KBM-7 (cell line): ENCODE measurements at regions not wholly inside any gene's neighbourhood (a gene's known extent, or its start where the extent isn't known, plus 50 kb on each side); places are given as distances from the start of the nearest gene placed in this dataset.
"Not testable (repeated sequence)": the region's sequence is repeated elsewhere in the genome, so short reads cannot be mapped to it uniquely, and the experiment has no call there.

Experiments
- DNase-seq: peaks from one replicate; pipeline ENCODE4 v3.0.0-alpha.2; 2015
- in situ Hi-C: fragments of 300-500 bp; cut with MboI; formaldehyde crosslinking; loops from 2 replicates; pipeline ENCODE4 v1.14.3; 2020; ENCODE audit warnings: low sequenced_read_pairs, low pct_unique_long_range_greater_than_20kb, mixed read lengths

DNA sequence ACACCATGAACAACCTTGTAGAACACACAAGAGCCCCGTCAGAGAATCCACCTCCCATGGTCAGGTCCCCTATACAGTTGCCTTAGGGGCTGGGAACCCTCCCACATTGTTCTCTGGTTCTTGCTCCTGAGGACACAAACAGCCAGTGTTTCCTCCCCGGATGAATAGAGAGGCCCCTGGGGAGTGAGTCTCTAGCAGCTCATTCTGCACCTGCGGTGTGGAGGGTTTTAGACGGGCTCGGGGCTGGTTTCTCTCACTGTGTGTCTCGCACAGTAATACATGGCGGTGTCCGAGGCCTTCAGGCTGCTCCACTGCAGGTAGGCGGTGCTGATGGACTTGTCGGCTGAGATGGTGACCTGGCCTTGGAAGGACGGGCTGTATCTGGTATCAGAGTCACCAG is 1052.1 kb downstream of the TMEM121 start:
- in situ Hi-C loops = no loop called here
- DNase-seq = no peak

DNA sequence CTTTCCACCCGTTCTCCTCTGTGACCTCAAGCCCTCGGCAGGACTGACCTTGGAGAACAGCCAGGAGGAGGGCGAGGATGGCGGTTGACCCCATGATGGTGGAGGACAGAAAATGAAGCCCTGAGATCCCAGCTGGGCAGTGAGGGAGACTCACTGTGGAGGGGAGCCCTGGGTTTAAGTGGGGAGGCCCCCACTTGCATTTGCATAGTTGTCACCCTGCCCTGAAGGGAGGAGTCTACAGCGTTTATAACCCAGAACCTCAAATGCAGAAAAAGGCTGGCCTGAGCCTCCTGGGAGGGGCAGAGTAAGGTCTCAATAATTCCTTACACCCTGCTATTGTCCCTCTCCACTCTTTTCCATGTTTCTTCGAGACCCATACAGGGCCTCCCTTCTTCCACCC is 1052.7 kb downstream of the TMEM121 start:
- in situ Hi-C loops = no loop called here
- DNase-seq = no peak

DNA sequence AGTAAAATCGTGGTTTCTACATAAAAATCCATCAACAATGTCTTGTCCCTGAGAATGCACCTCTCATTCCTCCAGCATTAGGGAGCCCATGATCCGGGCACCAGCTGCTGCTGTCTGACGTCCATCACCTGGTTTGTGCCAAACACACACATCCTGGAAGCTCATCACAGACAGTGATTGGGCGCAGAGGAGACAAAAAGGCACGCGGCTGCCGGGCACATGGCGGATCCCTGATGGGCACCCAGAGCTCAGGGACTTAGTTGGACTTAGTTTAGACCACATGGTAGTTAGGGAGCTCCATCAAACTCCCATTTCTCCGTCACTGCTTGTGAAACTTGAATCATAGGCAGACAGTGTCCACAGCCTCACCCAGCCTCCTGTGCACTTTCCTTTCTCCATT is 1059.3 kb downstream of the TMEM121 start:
- in situ Hi-C loops = no loop called here
- DNase-seq = no peak

DNA sequence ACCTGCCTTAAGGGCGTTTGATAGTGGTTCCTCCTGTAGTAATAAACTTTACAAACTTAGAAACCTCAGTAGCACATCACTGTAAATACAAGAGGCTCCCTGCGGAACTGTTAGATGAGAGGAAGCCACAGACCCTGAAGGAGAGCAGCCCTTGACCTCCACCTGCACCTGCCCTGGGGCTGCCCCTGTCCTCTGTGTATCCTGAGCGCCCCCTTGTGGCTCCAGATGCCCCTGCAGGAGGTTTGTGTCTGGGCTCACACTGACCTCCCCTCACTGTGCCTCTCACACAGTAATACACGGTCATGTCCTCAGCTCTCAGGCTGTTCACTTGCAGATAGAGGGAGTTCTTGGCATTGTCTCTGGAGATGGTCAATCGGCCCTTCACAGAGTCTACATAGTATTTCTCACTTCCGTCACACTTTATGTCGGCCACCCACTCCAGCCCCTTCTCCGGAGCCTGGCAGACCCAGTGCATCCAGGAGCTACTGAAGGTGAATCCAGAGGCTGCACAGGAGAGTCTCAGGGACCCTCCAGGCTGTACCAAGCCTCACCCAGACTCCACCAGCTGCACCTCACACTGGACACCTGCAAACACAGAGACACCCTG is 1059.8 kb downstream of the TMEM121 start:
- DNase-seq = peak; percentile 70
- in situ Hi-C loops = no loop called here

DNA sequence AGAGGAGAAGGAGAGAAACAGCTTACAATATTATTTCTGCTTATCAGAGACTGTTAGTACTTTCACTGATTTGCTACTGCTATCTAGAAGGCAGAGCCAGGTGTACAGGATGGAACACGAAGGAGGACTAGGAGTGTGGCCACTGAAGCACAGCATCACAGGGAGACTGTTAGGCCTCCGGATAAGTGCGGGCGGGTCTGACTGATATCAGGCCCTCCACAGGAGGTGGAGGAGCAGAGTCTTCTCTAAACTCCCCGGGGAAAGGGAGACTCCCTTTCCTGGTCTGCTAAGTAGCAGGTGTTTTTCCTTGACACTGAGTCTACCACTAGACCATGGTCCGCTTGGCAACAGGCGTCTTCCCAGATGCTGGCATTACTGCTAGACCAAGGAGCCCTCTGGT is 1065.2 kb downstream of the TMEM121 start:
- in situ Hi-C loops, DNase-seq: not testable (repeated sequence)

DNA sequence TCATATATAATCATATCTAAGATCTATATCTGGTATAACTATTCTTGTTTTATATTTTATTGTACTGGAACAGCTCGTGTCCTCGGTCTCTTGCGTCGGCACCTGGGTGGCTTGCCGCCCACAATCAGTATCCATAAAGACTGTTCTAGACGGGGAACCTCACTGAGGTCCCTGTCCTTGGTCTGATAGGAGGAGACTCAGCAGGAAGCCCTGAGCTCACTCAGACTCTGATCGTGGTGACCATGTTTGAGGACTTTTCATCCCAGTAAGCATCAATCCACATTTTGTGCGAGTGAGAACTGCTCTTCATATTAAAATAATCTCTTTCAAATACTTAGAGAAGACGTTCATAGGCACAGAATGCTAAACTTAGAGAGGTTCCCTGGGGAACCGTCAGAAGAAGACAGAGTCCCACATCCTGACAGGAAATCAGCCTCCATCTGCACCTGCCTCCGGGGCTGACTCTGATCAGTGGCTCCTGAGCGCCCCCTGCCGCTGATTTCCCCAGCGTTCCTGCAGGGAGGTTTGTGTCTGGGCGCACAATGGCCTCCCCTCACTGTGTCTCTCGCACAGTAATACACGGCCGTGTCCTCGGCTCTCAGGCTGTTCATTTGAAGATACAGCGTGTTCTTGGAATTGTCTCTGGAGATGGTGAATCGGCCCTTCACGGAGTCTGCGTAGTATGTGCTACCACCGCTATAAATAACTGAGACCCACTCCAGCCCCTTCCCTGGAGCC is 1065.9 kb downstream of the TMEM121 start:
- in situ Hi-C loops = not testable (repeated sequence)
- DNase-seq = peak; percentile 53

DNA sequence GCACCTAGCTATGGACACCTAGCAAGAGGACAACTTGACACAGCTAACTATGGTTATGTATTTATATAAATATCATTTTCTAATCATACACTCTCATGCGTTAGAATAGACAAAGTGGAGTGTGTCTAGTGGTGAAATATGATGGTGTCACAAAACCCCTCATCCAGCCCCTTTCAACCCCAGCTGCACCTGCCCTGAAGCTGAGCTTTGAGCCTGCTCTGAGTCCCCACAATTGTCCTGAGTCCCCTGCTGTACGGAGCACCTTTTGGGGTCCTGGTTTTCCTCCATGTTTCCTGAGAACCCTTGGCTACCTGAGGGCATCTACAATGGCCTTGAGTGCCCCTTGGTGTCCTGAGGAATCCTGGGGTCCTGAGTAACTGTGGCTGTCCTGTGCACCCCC is 1072.8 kb downstream of the TMEM121 start:
- no peak for DNase-seq
- in situ Hi-C loops = no loop called here

DNA sequence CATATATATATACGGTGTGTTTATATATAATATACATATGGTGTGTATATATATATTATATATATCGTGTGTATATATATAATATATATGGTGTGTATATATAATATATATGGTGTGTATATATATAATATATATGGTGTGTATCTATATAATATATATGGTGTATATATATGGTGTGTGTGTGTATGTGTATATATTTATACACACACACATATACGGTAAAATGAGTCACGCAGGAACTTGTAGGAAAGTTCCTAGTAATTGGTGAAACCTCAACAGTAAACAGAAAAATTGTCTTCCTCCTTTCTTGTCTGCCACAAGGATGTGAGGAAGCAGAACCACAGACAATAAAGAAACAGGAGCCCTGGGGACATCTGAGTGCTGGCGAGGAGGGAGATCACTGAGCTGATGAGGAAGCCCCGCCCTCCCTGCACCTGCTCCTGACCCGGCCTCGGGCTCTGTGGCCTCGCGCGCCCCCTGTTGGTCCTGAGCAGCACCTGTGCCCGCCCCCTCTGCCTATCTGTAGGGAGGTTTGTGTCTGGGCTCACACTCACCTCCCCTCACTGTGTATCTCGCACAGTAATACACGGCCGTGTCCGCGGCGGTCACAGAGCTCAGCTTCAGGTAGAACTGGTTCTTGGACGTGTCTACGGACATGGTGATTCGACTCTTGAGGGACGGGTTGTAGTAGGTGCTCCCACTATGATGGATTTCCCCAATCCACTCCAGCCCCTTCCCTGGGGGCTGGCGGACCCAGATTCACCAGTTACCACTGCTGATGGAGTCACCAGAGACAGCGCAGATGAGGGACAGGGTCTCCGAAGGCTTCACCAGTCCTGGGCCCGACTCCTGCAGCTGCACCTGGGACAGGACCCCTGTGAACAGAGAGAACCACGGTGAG is 1079.4 kb downstream of the TMEM121 start:
- in situ Hi-C loops = no loop called here

DNA sequence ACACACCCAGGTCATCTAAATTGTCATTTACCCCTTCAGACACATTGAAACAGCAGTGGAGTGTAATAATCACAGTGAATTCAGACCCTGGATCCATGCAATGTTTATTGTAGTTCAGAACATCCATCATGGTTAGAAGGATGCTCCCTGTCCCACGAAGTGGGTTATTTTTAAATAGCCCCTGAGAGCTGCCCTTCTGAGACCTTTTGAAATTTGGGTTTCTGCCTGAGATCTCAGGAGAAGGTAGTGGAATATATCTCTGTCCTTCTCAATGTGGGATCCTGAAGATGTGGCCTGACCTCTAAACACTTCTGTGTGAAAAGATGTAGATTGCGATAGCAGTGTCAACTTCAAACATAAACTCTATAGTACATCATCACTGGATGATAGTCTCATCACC is 1080.6 kb downstream of the TMEM121 start:
- in situ Hi-C loops = no loop called here
- no peak for DNase-seq

More for the DNA sequence above, 1079.4 kb downstream of the TMEM121 start:
- DNase-seq = peak; percentile 83

DNA sequence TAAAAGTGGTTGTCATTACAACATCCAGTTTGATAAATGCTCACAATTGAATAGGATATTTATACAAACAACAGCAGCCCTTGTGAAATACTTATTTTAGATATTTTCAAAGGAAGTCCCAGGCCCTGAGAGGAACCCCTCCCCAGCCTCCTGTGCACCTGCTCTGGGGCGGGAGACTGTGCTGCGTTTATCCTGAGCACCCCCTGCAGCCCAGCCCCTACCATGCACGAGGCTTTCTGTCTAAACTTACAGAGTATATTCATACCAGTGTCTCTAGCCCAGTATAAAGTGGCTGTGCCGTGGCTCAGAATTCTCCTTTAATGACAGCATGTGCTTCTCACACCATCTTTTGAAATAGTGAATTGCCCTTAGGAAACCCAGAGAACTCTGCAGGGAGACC is 1084.3 kb downstream of the TMEM121 start:
- in situ Hi-C loops = no loop called here

DNA sequence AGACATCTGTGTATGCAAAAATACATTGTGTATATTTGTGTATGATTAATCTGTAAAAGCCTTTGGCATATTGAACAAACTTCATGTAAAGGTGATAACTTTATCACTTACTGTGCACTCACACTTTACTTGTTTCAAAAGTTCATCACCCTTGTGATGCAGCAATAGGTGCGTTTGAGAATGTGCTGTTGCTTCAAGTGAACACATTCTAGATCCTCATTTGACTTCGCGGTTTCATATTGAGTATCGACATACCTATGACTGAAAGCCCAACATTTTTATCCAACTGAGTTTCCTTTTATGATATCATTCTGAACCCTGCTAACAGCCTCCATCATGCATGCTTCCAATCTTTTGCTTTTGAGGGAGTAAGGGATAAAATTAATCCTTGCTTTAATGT is 1086.9 kb downstream of the TMEM121 start:
- no peak for DNase-seq
- in situ Hi-C loops = no loop called here

More for the DNA sequence above, 1084.3 kb downstream of the TMEM121 start:
- DNase-seq = no peak

DNA sequence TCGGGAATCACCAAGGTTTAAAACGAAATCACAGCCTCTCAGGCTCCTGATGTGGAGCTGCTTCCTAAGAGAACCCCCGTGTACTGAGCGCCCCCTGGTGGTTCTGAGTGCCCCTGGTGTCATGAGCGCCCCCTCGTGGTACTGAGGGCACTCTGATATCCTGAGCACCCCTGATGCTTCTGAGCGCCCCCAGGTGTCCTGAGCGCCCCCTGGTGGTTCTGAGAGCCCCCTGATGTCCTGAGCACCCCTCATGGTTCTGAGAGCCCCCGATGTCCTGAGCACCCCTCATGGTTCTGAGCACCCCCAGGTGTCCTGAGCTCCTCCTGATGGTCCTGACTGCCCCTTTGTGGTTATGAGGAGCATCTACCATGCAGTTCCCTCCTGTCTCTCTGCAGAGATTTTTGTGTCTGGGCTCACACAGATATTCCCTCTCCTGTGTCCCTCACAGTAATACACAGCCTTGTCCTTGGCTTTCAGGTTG is 1092.1 kb downstream of the TMEM121 start:
- DNase-seq = peak; percentile 70
- in situ Hi-C loops = not testable (repeated sequence)

DNA sequence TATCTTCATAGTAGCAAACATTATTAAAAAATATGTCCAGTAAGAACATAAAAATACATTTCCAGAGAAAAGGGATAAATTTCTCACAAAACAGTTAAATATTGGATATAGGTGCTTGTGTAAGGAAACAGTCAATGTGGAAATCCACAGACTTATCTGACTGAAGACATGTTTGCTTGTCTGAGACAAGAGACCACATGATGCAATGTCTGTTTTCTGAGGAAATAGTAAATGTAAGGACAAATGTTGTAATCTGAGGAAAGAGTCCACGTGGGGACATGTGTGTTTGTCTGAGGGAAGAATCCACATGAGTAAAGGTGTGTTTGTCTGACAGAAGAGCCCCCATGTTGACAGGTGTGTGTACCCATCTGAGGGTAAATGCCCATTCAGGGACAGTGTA is 1093.2 kb downstream of the TMEM121 start:
- no peak for DNase-seq
- in situ Hi-C loops = no loop called here

DNA sequence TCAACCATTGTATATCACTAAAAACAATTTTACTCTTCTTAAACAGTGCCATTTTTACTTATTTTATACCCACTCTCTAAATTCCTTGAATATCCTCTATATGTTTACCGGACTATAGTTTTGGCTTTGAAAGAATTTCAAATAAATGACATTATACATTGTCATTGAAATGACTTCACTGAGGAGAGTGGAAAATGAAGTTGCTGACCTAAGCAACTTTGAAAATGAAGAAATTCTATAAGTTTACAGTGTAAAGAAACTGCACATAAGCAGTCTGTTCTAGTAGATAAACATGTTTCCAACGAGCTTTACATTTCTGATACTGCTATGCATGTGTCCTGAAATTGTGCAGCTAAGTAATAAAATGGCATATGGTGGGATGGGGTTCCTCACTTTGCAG is 1094.0 kb downstream of the TMEM121 start:
- in situ Hi-C loops = no loop called here

DNA sequence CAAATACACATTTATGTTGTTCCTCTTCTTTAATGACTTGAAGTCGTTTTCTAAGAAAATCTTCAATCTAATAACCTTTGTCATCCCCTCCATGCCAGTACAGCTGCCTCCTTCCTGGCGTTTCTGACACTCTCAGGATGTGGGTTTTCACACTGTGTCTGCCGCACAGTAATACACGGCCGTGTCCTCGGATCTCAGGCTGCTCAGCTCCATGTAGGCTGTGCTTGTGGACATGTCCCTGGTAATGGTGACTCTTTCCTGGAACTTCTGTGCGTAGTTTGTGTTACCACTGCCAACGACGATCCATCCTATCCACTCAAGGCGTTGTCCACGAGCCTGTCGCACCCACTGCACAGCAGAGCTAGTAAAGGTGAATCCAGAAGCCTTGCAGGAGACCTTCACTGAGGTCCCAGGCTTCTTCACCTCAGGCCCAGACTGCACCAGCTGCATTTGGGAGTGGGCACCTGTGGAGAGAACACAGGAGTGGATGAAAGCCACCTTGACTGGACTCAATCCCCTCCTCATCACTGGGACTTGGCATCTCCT is 1095.9 kb downstream of the TMEM121 start:
- no peak for DNase-seq
- in situ Hi-C loops = no loop called here

More for the DNA sequence above, 1094.0 kb downstream of the TMEM121 start:
- no peak for DNase-seq

DNA sequence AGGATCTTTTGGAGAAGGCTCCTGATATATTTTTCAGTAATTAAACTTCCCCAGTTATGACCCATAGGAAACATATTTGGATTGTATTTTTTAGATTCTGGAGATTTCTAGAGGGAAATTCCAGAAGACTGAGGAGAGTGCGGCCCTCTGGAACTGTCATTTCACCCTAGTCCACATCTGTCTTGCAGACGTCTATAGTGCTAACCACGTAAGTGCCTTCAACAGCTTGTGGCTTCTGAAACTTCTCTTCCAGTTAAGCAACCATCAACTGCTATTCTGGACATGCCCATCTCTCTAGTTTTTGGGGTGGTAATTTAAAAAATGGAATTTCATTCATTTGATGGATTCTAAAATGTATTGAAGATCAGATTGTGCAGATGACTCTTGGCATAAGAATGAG is 1098.8 kb downstream of the TMEM121 start:
- DNase-seq = no peak
- in situ Hi-C loops = no loop called here

DNA sequence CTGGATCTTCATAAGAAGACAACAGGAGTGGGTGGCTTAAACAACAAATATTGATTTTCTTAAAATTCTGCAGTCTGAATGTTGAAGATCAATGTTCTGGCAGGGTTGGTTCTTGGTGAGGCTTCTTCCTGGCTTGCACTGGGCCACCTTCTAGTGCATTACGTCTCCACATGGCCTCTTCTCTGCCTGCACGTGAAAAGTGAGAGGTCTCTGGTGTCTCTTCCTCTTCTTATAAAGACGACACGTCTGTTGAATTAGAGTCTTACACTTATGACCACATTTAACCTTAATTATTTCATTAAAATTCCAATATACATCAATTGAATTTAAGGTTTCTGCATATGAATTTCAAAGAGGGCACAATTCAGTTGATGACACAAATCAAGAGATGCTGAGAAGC is 1100.1 kb downstream of the TMEM121 start:
- DNase-seq, in situ Hi-C loops: not testable (repeated sequence)

DNA sequence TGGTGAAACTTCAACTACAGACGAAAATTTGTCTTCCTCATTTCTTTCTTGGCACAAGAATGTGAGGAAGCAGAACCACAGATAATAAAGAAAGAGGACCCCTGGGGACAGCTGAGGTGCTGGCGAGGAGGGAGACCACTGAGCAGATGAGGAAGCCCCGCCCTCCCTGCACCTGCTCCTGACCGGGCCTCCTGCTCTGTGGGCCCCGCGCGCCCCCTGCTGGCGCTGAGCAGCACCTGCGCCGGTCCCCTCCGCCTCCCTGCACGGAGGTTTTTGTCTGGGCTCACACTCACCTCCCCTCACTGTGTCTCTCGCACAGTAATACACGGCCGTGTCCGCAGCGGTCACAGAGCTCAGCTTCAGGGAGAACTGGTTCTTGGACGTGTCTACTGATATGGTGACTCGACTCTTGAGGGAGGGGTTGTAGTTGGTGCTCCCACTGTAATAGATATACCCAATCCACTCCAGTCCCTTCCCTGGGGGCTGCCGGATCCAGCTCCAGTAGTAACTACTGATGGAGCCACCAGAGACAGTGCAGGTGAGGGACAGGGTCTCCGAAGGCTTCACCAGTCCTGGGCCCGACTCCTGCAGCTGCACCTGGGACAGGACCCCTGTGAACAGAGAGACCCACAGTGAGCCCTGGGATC is 1100.7 kb downstream of the TMEM121 start:
- in situ Hi-C loops = not testable (repeated sequence)
- DNase-seq = peak; percentile 79

DNA sequence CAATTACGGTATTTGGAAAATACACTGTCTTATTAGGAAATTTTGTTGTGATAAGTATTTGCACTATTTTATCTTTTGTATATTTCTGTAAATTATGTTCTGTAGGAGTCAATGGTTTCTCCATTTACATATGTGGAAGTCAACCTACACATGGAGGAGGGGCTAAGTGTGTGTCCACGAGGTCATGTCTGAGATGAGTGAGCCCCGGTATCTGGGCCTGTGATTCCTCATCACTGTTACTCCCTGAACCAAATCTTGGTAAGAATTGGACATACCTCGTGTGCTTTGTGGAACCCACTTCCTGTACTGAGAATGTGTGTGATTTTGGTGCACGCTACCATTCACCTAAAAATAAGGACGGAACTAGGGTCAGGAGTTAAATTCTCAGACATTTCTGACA is 1105.5 kb downstream of the TMEM121 start:
- in situ Hi-C loops = no loop called here
- DNase-seq = no peak
